Neural cell (in vitro differentiated cells): ENCODE measurements at regions not wholly inside any gene's neighbourhood (a gene's known extent, or its start where the extent isn't known, plus 50 kb on each side); places are given as distances from the start of the nearest gene placed in this dataset.

Experiments used
- H2AFZ ChIP-seq: fragments of 200-600, 300-800 bp; sonication (generic), shearing (Covaris generic); 2 replicates; pipeline ENCODE4 v1.6.0; 2014; ENCODE audit warnings: low read depth, mild to moderate bottlenecking, antibody characterized with exemption, low read length, moderate library complexity
- H3F3A ChIP-seq: fragments of 200-600 bp; shearing (Covaris generic); 2 replicates; pipeline ENCODE4 v1.6.1; 2016; ENCODE audit warnings: mild to moderate bottlenecking, moderate library complexity, mixed read lengths, antibody characterized with exemption, low read length; ENCODE audit not compliant: insufficient read depth, poor library complexity, severe bottlenecking
- H3K27ac ChIP-seq: fragments of 200-600, 300-800 bp; sonication (generic), shearing (Covaris generic); 2 replicates; pipeline ENCODE4 v1.5.1; 2014; ENCODE audit warnings: mild to moderate bottlenecking, low read length, moderate library complexity
- H3K27me3 ChIP-seq: fragments of 300-800, 200-600 bp; sonication (generic), shearing (Covaris generic); 2 replicates; pipeline ENCODE4 v1.6.0; 2014; ENCODE audit warnings: mild to moderate bottlenecking, low read depth, low read length, moderate library complexity; ENCODE audit not compliant: insufficient read depth
- H3K36me3 ChIP-seq: fragments of 300-800, 200-600 bp; sonication (generic), shearing (Covaris generic); 2 replicates; pipeline ENCODE4 v1.5.1; 2014; ENCODE audit warnings: mild to moderate bottlenecking, antibody characterized with exemption, low read length, moderate library complexity; ENCODE audit not compliant: insufficient read depth
- H3K4me2 ChIP-seq: fragments of 300-800, 200-600 bp; sonication (generic), shearing (Covaris generic); 2 replicates; pipeline ENCODE4 v1.6.0; 2014; ENCODE audit warnings: mild to moderate bottlenecking, low read length
- H3K4me3 ChIP-seq: fragments of 300-800, 200-600 bp; sonication (generic), shearing (Covaris generic); 2 replicates; pipeline ENCODE4 v1.5.1; 2014; ENCODE audit warnings: mild to moderate bottlenecking, low read length, moderate library complexity
- H3K79me2 ChIP-seq: fragments of 200-600 bp; shearing (Covaris generic); replicated peaks from 2 replicates; pipeline ENCODE4 v1.6.0; 2014; ENCODE audit warnings: mild to moderate bottlenecking, low read length, moderate library complexity; ENCODE audit not compliant: insufficient read depth
- H3K9ac ChIP-seq: fragments of 300-800, 200-600 bp; sonication (generic), shearing (Covaris generic); 2 replicates; pipeline ENCODE4 v1.6.1; 2016; ENCODE audit warnings: mild to moderate bottlenecking, low read length, mixed read lengths
- H3K9me2 ChIP-seq: fragments of 200-600 bp; shearing (Covaris generic); 2 replicates; pipeline ENCODE4 v1.6.1; 2016; ENCODE audit warnings: mild to moderate bottlenecking, low read length, mixed read lengths; ENCODE audit not compliant: insufficient read depth
- H3K9me3 ChIP-seq: fragments of 200-600, 300-800 bp; sonication (generic), shearing (Covaris generic); 2 replicates; pipeline ENCODE4 v1.6.1; 2016; ENCODE audit warnings: mild to moderate bottlenecking, mixed run types, low read length, moderate library complexity, mixed read lengths
- H4K20me1 ChIP-seq: fragments of 200-600 bp; shearing (Covaris generic); 2 replicates; pipeline ENCODE4 v1.6.1; 2016; ENCODE audit warnings: mild to moderate bottlenecking, mixed run types; ENCODE audit not compliant: insufficient read depth
- EP300 ChIP-seq: fragments of 450-650 bp; conservative IDR thresholded peaks from 2 replicates; pipeline ENCODE4 v1.6.1; 2014; ENCODE audit warnings: antibody characterized with exemption, mild to moderate bottlenecking, moderate library complexity; ENCODE audit not compliant: poor library complexity, severe bottlenecking
- EZH2 ChIP-seq: fragments of 200-600, 300-800 bp; shearing (Covaris generic), sonication (generic); IDR thresholded peaks from 2 replicates; pipeline ENCODE4 v1.6.1; 2014; ENCODE audit warnings: antibody characterized with exemption, low read length, borderline replicate concordance, mild to moderate bottlenecking; ENCODE audit not compliant: insufficient read depth, poor library complexity, severe bottlenecking
- MXI1 ChIP-seq: fragments of 450-650 bp; conservative IDR thresholded peaks from 2 replicates; pipeline ENCODE4 v1.6.1; 2014; ENCODE audit warnings: antibody characterized with exemption, mild to moderate bottlenecking; ENCODE audit not compliant: poor library complexity, severe bottlenecking
- POLR2AphosphoS5 ChIP-seq: IDR thresholded peaks from 2 replicates; pipeline ENCODE4 v1.6.1; 2012
- RAD21 ChIP-seq: fragments of 450-650 bp; conservative IDR thresholded peaks from 2 replicates; pipeline ENCODE4 v1.6.1; 2014; ENCODE audit warnings: antibody characterized with exemption, mild to moderate bottlenecking, moderate library complexity
- SMC3 ChIP-seq: fragments of 450-650 bp; conservative IDR thresholded peaks from 2 replicates; pipeline ENCODE4 v1.6.1; 2014; ENCODE audit warnings: antibody characterized with exemption, mild to moderate bottlenecking, moderate library complexity; ENCODE audit not compliant: poor library complexity
- TAF1 ChIP-seq: IDR thresholded peaks from 2 replicates; pipeline ENCODE4 v1.6.1; 2012; ENCODE audit warnings: low read depth
- TF ChIP-seq, protein P1 (sequence below): IDR thresholded peaks from 2 replicates; pipeline ENCODE4 v1.6.1; 2012; ENCODE audit warnings: borderline replicate concordance
- TF ChIP-seq, protein P2 (sequence below): fragments of 450-650 bp; IDR thresholded peaks from 2 replicates; pipeline ENCODE4 v1.5.1; 2014; ENCODE audit warnings: antibody characterized with exemption, mild to moderate bottlenecking, moderate library complexity; ENCODE audit not compliant: poor library complexity, severe bottlenecking

DNA sequence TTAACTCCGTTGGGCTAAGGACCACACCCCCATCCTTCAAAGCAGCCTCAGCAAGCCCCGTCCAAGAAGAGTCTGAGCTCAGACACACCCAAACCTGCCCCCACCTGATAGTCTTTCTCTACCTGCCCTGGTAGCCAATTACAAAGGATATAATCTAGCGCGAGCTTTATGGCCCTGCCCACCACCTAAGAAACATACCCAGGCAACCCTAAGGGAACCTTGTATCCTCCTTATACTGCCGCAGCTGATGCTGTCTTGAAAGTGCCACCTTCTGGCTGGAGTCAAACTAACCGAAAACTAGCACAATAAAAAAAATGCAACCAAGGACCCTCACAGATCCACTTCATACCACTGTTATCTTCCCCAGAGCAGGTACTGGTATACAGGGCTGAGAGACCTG is 628.3 kb upstream of the REG3G start:
- Histone ChIP-seq H3K36me3 (no peaks in the 10 kb centered on the region), H3K27ac (no peak overlapping the region), H3F3A (no peaks in the 10 kb centered on the region), H3K4me2 (no peak overlapping the region), H3K27me3 (no peaks in the 10 kb centered on the region), H3K9me3 (peaks cover 4% of the 10 kb centered on the region), H4K20me1 (no peaks in the 10 kb centered on the region), H3K9me2 (no peaks in the 10 kb centered on the region), H3K9ac (no peak overlapping the region), H3K79me2 (no peaks in the 10 kb centered on the region), H2AFZ (no peak overlapping the region), H3K4me3 (no peak overlapping the region)
- TF ChIP-seq TAF1 = no peak
- no peak for TF ChIP-seq MXI1
- TF ChIP-seq EZH2 = no peak
- no peak for TF ChIP-seq RAD21
- TF ChIP-seq, protein P1, sequence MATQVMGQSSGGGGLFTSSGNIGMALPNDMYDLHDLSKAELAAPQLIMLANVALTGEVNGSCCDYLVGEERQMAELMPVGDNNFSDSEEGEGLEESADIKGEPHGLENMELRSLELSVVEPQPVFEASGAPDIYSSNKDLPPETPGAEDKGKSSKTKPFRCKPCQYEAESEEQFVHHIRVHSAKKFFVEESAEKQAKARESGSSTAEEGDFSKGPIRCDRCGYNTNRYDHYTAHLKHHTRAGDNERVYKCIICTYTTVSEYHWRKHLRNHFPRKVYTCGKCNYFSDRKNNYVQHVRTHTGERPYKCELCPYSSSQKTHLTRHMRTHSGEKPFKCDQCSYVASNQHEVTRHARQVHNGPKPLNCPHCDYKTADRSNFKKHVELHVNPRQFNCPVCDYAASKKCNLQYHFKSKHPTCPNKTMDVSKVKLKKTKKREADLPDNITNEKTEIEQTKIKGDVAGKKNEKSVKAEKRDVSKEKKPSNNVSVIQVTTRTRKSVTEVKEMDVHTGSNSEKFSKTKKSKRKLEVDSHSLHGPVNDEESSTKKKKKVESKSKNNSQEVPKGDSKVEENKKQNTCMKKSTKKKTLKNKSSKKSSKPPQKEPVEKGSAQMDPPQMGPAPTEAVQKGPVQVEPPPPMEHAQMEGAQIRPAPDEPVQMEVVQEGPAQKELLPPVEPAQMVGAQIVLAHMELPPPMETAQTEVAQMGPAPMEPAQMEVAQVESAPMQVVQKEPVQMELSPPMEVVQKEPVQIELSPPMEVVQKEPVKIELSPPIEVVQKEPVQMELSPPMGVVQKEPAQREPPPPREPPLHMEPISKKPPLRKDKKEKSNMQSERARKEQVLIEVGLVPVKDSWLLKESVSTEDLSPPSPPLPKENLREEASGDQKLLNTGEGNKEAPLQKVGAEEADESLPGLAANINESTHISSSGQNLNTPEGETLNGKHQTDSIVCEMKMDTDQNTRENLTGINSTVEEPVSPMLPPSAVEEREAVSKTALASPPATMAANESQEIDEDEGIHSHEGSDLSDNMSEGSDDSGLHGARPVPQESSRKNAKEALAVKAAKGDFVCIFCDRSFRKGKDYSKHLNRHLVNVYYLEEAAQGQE = no peak
- no peak for TF ChIP-seq EP300
- no peak for TF ChIP-seq SMC3
- TF ChIP-seq, protein P2, sequence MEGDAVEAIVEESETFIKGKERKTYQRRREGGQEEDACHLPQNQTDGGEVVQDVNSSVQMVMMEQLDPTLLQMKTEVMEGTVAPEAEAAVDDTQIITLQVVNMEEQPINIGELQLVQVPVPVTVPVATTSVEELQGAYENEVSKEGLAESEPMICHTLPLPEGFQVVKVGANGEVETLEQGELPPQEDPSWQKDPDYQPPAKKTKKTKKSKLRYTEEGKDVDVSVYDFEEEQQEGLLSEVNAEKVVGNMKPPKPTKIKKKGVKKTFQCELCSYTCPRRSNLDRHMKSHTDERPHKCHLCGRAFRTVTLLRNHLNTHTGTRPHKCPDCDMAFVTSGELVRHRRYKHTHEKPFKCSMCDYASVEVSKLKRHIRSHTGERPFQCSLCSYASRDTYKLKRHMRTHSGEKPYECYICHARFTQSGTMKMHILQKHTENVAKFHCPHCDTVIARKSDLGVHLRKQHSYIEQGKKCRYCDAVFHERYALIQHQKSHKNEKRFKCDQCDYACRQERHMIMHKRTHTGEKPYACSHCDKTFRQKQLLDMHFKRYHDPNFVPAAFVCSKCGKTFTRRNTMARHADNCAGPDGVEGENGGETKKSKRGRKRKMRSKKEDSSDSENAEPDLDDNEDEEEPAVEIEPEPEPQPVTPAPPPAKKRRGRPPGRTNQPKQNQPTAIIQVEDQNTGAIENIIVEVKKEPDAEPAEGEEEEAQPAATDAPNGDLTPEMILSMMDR = no peak
- TF ChIP-seq POLR2AphosphoS5 = no peak

DNA sequence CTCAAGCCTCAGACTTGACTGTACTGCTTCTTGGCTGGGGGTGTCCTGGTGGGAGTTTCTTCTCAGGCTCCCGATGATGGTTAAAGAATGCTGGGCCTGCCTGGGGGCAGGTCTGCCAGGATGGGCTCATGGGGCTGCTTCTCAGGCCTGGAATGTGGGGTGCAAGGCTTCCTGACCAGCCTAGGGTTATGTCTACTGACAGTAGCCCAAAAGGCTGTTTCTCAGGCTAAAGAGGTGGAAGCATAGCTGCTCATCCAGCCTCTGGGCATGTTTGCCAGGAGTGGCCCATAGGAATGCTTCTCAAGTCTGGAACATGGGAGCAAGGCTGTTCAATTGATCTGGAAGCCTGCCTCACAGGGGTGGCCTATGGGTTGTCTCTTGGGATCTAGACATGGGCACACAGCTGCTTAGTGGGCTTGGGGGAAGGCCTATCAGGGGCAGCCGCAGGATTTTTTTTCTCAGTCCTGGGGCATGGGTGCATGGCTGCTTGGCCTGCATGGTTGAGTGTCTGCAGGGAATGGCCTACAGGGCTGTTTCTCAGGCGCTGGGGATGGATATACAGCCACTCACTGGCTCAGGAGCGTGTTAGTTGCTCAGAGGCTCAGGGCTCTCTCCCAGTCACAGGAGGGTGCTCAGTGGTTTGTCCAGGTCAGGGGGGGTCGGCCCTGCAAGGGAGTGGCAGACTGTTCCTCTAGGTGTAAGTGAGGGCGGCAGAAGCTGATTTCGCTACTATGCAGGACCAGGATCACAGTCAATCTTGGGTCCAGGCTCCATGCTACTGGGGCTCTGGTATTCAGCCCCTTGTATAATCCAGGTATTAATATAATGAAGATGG is 617.3 kb upstream of the REG3G start:
- H3K4me3 ChIP-seq = no peak overlapping the region
- no peak overlapping the region for H3K9ac ChIP-seq
- H3K9me2 ChIP-seq = no peaks in the 10 kb centered on the region
- no peaks in the 10 kb centered on the region for H3K9me3 ChIP-seq
- H2AFZ ChIP-seq = no peak overlapping the region
- no peaks in the 10 kb centered on the region for H3K79me2 ChIP-seq
- H3F3A ChIP-seq = peaks cover 9% of the 10 kb centered on the region
- no peaks in the 10 kb centered on the region for H3K36me3 ChIP-seq
- no peaks in the 10 kb centered on the region for H3K27me3 ChIP-seq
- TF ChIP-seq EZH2 (no peak), RAD21 (no peak), TAF1 (no peak), MXI1 (no peak), POLR2AphosphoS5 (no peak), SMC3 (no peak), EP300 (no peak)
- TF ChIP-seq, protein P1 = no peak
- TF ChIP-seq, protein P2 = no peak
- H3K27ac ChIP-seq = no peak overlapping the region
- no peaks in the 10 kb centered on the region for H4K20me1 ChIP-seq
- H3K4me2 ChIP-seq = no peak overlapping the region
